GM19099 (cell line): ENCODE measurements at regions not wholly inside any gene's neighbourhood (a gene's known extent, or its start where the extent isn't known, plus 50 kb on each side); places are given as distances from the start of the nearest gene placed in this dataset.

Experiments used
- POLR2A ChIP-seq: IDR thresholded peaks from 3 replicates; pipeline ENCODE4 v1.6.1; 2011; ENCODE audit warnings: low read depth; ENCODE audit not compliant: insufficient read length; ENCODE audit errors: extremely low read depth

DNA sequence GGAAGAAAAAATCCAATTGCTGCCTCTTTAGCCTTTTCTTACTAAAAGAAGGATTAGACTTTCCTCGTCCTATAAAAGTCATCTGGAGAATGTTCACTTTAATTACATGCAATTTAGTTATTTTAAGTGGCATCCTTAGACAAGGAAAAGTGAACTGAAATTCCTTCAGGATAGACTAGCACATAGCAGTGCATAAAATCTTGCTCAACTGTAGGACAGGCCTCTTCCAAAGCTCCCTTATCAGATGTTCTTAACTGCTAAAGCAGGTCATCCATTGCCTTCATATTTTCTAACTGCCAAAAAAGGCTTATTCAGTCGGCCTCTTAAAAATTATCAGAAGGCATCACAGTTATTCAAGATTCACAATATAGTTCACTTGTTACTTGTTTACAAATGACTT, 396.5 kb downstream of the DMRT2 start:
- no peak for TF ChIP-seq POLR2A

GRCh38 chr9:1453636-1454035, 403.5 kb downstream of the DMRT2 start:
- no peak for TF ChIP-seq POLR2A

DNA sequence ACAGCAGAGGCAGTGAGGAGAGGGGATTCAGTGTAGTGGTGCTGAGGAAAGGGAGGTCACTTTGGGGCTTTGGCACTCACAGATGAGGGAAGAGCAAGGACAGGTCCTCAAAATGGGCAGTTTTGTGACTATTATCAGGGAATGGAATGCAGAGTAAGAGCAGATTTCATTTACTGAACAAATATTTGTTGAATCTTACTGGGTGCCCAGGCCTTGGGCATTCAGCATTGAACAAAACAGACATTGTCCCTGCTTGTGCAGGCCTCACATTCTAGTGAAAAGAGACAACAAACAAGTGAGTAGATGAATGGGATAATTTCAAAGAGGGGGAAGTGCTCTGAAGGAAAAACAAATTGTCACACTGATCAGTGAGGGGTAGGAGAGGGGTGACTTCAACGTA, 404.1 kb downstream of the DMRT2 start:
- TF ChIP-seq POLR2A = no peak

GRCh38 chr9:1454616-1455347, 404.6 kb downstream of the DMRT2 start:
- no peak for TF ChIP-seq POLR2A

- no peak for TF ChIP-seq POLR2A
Measured at GRCh38 chr9:1455766-1456165, 405.6 kb downstream of the DMRT2 start.

DNA sequence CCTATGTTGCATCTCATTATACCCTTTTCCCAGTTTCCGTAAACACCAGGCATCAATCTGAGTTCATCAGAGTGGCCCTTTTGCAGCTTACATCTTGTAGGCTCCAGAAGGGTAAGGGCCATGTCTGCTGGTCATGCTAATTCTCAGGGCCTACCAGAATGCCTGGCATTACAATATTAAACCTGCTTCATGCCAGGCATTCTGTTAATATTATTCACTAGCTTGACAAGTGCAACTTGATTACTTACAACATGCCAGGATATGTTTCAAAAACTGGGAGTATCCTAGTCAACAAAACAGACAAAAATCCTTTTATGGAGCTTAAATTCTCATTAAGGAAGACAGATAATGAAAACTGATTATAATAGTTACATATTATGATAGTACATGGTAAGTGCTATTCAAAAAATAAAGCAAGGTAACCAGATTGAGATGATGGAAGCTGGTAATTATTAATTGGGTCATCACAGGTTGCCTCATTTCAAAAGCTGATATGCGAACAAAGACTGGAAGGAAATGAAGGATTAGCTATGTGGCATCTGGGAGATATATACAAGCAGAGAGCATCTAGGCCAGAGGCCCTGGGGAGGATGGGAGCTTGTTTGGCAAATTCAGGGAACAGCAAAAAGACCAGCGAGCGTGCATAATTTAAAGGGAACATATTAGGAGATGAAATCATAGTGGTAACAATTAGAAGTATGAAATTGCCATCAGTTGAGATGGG, 406.3 kb downstream of the DMRT2 start:
- TF ChIP-seq POLR2A = no peak

- TF ChIP-seq POLR2A = no peak
Measured at GRCh38 chr9:1457460-1457859, 407.3 kb downstream of the DMRT2 start.

- no peak for TF ChIP-seq POLR2A
Measured at GRCh38 chr9:1458503-1458902, 408.3 kb downstream of the DMRT2 start.

DNA sequence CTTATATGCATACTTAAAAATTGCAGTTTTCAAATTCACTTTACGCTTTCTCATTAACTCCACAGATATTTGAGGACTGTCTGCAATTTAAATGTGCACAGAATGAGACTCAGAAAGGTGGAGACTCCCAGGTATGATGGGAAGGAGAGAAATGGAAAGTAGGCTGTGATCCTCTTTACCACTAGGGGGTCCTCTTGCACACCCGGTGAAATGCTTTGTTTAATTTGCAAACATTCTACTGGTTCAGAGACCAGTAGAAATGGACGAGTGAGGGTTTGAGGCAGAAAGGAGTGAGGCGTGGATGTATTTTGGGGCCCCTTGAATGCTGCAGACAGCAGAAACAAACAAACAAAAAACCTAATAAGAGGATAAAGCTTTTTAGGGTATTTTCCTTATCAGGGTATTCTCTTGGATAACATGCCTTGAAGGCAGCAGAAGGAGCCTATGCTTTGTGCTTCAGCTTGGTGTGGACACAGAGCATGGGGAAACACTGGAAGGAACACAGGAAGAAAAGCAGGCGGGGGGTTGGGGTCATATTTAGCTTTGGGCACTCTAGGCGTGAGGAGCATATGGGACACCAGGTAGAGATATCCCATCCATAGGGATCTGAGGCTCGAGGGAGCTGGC, 410.1 kb downstream of the DMRT2 start:
- no peak for TF ChIP-seq POLR2A

- no peak for TF ChIP-seq POLR2A
Measured at GRCh38 chr9:1461812-1462211, 411.7 kb downstream of the DMRT2 start.

- no peak for TF ChIP-seq POLR2A
Measured at GRCh38 chr9:1462626-1463308, 412.6 kb downstream of the DMRT2 start.

- TF ChIP-seq POLR2A = no peak
Measured at GRCh38 chr9:1469996-1470395, 419.8 kb downstream of the DMRT2 start.

- TF ChIP-seq POLR2A = no peak
Measured at GRCh38 chr9:1473956-1474634, 423.9 kb downstream of the DMRT2 start.

DNA sequence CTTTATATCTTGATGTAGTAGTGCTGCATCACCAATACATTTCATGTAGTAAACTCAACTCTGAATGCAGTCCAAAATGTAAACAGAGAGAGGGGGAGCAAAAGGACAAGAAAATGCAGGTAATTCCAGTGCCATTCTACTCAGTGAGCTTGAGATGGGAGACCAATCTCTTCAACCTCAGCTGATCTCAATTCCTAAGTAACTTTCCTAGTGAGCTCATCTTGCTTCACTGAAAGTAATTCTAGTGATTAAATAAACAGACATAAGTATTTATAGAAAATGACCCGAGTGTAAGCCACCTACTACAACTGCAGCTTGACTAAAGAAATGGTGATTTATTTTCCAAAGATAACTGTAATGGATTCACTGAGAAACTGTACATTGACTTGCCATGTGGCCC, 424.5 kb downstream of the DMRT2 start:
- no peak for TF ChIP-seq POLR2A
